HG03159 (cell line): ENCODE measurements at regions not wholly inside any gene's neighbourhood (a gene's known extent, or its start where the extent isn't known, plus 50 kb on each side); places are given as distances from the start of the nearest gene placed in this dataset.
"Not testable (repeated sequence)": the region's sequence is repeated elsewhere in the genome, so short reads cannot be mapped to it uniquely, and the experiment has no call there.

ENCODE experiments used
- ATAC-seq: cut with Tn5 transposase; IDR thresholded peaks from one replicate; pipeline ENCODE4 v1.9.1; 2021; ENCODE audit warnings: mild to moderate bottlenecking, moderate library complexity; ENCODE audit not compliant: unreplicated experiment

DNA sequence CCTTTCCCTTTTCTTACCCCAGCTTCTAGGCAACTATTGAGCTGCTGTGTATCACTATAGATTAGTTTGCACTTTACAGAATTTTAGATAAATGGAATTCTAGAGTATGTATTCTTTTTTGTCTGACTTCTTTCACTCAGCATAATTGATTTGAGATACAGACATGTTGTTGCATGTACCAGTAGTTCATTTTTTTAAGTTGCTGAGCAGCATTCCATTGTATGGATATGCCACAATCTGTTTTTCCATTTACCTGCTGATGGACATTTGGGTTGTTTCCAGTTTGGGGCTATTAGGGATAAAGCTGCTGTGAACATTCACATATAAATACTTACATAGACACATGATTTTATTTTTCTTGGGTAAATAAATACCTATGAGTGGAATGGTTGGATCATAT, 135.7 kb downstream of the IGF1 start:
- no peak for ATAC-seq

- no peak for ATAC-seq
Measured at GRCh38 chr12:102343361-102344121, 136.8 kb downstream of the IGF1 start.

DNA sequence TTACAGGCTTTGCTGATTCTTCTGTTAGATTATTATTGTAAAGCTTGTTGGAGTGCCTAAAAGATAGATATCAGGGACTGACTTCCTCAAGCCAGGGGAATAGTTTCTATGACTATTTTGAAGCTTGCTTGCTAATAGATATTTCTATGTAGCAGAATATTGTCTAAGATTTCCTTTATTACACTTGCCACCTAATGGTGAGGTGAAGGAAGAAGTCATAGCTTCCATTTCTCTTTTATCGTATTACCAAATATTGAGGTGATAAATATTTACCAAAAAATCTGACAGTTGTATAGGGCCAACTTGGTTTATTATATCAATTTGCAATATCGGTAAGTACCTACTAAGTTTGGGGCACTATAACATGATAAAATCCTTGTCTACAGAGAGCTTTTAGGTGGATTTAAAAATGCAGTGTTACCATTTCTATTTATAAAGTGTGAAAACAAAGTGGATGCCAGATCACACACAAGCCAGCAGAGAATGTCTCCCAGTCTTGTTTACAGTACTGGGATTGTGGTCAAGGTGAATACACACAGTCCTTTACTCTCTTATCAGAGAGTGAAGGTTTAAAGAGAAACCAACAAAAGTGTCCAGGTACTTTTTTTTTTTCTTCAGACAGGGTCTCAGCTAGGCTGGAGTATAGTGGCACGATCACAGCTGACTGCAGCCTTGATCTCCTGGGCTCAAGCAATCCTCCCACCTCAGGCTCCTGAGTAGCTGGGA, 137.9 kb downstream of the IGF1 start:
- no peak for ATAC-seq

- ATAC-seq, result no peak
Measured at GRCh38 chr12:102334765-102335164, 137.1 kb upstream of the PMCH start.

- no peak for ATAC-seq
Measured at GRCh38 chr12:102331419-102331818, 133.8 kb upstream of the PMCH start.

GRCh38 chr12:102329883-102330282, 132.2 kb upstream of the PMCH start:
- ATAC-seq, result no peak

DNA sequence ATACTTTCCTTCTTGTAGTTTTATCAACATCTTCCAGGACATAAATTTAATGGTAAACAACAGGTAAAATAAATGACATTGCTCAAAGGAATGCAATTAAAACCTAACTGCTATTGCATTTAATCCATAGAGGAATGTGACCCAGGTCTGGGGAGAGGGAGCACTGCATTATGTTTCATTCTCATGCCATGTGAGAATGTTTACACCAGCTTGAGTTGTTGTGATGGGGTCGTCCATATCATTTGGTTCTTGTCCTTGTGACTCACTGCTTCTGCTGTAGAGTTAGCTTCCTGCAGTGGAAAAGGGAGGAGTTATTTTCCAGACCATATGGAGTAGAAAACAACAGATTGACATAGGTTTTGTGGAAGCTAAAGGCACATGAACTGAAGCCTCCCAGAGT, 129.3 kb upstream of the PMCH start:
- ATAC-seq, result no peak

DNA sequence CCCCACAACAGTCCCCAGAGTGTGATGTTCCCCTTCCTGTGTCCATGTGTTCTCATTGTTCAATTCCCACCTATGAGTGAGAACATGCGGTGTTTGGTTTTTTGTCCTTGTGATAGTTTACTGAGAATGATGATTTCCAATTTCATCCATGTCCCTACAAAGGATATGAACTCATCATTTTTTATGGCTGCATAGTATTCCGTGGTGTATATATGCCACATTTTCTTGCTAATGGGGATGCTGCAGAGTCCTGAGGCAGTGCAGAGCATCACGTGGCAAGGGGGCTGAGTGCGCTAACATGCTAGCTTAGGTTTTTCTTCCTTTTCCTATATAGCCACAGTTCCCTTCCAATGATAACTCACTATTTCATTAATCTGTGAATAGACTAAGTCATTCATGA, 127.5 kb upstream of the PMCH start:
- not testable (repeated sequence) for ATAC-seq

DNA sequence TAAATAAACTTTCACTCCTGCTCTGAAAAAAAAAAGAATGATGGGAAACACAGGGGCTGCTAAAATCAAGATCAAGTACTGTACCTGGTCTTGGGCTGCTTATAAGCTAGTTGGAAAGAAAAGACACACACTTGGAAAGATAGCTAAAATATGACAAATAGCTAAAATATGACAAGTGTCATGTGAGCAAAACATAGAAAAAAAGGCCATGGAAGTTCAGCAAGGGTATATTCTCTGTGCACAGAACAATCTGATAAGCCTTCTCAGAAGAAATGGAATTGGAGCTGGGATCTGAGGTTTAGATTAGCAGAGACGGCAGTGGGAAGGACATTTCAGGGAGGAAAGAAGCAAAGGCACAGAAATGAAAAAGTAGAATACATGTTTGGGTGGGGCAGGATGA, 126.2 kb upstream of the PMCH start:
- no peak for ATAC-seq

GRCh38 chr12:102322254-102322653, 124.6 kb upstream of the PMCH start:
- ATAC-seq, result no peak

DNA sequence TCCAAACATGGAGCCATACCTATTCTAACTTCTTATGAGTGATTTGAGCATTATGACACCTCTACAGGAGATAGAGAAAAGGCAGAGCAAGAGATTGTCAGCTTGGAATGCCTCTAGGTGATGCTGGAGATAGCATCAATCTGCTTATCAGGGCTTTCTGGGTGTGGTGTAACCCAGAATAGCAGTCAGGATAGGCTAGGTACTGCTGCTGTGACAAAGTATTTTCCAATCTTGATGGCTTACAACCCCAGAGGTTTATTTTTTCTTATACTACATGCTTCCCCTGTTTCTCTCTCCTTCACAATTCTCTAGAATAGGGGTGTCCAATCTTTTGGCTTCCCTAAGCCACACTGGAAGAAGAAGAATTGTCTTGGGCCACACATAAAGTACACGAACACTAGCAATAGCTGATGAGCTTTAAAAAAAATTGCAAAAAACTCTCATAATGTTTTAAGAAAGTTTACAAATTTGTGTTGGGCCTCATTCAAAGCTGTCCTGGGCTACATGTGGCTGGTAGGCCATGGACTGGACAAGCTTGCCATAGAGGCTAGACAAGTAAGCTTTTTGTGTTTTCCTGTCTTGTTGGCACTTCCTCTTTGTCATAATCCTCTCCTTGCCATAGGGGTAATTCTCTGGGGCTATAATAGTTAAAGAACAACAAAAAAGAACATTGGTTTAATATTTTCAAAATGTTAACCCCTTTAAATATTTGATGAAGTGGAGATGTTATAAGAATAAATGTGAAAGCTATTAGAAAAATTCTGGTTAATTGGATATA, 123.9 kb upstream of the PMCH start:
- ATAC-seq, result no peak

DNA sequence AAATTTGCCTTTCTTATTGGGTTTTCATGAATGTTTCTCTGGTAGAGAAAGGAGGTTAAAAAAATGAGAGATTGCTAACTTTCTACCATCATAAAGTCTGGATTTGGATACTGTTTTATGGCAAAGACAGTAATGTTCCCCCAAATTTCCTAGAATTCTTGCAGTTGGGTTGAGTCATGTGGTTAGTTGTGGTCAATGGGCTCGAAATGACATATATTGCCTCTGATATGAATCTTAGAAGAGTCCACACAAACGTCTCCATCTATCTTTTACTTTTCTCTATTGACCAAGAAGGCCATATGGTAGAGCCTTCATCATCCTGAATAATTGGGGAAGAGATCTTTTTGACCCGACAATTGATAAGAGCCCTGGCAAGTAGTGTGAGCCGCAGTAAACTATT, 119.5 kb upstream of the PMCH start:
- no peak for ATAC-seq

GRCh38 chr12:102316723-102317122, 119.1 kb upstream of the PMCH start:
- ATAC-seq, result no peak

- ATAC-seq, result no peak
Measured at GRCh38 chr12:102314821-102315220, 117.2 kb upstream of the PMCH start.

GRCh38 chr12:102313116-102313971, 115.7 kb upstream of the PMCH start:
- ATAC-seq, result not testable (repeated sequence)

DNA sequence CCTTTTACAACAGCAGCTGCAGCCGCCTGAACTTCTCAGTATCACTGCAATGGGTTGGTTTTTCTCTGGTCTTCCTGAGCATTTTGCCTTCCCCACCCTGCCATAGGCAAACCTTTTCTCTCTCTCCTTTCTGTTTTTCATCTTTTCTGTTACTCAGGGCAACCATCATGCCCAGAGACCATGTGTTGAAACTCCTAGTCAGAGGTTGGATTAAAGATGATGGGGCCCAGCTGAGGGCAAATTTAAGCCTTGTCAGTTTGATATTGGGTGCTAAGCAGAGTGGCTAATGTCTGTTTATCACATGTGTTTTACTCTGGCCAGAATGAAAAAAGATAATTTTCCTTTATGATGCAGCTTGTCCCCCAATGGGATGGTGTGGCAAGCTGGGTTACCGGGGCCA, 107.9 kb upstream of the PMCH start:
- no peak for ATAC-seq

DNA sequence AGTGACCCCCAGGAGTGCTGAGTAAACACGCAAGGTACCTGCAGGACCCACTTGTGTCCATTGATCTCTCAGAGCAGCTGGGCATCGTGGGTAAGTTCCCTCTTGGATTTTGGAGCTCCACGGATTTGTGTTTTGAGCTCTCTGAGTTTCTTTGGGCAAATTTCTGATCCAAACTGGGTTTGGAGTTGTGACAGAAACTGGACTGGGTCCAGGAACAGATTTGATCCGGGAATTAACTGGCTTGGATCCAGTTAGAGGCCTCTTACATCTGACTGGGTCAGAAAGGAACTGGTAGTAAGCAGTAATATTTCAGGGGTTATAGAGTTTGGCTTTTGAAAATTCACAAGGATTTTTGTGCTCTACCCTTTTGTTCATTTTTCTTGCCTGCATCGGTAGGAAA, 107.0 kb upstream of the PMCH start:
- ATAC-seq, result not testable (repeated sequence)

DNA sequence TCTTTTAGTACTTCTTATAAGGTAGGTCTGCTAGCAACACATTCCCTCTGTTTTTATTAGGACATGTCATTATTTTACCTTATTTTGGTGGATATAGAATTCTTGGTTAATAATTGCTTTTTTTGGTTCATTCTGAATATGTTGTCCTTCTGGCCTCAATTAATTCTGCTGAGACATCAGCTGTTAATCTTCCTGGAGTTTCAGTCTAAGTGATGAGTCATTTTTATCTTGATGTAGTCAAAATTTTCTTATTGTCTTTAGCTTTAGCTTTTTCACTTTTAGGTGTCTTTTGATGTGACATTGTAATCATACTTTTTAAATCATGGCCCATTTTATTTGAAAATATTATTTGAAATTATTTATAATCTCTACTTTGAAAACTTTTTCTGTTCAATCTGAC, 104.9 kb upstream of the PMCH start:
- ATAC-seq, result no peak

DNA sequence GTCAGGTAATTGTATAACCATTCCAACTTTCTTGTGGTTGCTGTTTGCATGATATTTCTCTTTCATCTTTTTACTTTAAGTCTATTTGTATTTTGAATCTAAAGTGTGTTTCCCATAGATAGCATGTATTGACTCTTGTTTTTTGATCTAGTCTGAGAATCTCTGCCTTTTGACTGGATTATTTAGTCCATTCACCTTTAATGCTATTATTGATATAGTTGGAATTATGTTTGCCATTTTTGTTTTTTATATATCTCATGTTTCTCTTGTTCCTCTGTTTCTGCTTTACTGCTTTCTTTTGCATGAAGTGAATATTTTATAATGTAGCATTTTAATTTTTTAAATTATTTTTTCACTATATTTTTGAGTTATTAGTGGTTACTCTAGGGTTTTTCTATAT, 103.9 kb upstream of the PMCH start:
- ATAC-seq, result no peak

GRCh38 chr12:102300824-102301461, 103.3 kb upstream of the PMCH start:
- ATAC-seq, result peak; percentile 72
